NCI-H524 (cell line): ENCODE measurements at regions not wholly inside any gene's neighbourhood (a gene's known extent, or its start where the extent isn't known, plus 50 kb on each side); places are given as distances from the start of the nearest gene placed in this dataset.

ENCODE experiments used
- DNase-seq, 2 experiments: peaks; one replicate each; lab custom pipeline; 2025; lab: John Stamatoyannopoulos, UW

GRCh38 chr20:43863821-43864544, 50.7 kb upstream of the TOX2 start:
- no peak for DNase-seq

- DNase-seq = no peak
Measured at GRCh38 chr20:43863330-43863729, 51.3 kb upstream of the TOX2 start.

GRCh38 chr20:43862438-43862837, 52.2 kb upstream of the TOX2 start:
- no peak for DNase-seq

GRCh38 chr20:43859994-43860393, 54.7 kb upstream of the TOX2 start:
- DNase-seq = no peak

GRCh38 chr20:43857932-43858331, 56.7 kb upstream of the TOX2 start:
- no peak for DNase-seq

- no peak for DNase-seq
Measured at GRCh38 chr20:43857127-43857526, 57.5 kb upstream of the TOX2 start.

- no peak for DNase-seq
Measured at GRCh38 chr20:43855803-43856202, 58.8 kb upstream of the TOX2 start.

- no peak for DNase-seq
Measured at GRCh38 chr20:43853918-43854317, 60.7 kb upstream of the TOX2 start.

GRCh38 chr20:43853174-43853803, 61.4 kb upstream of the TOX2 start:
- no peak for DNase-seq

GRCh38 chr20:43849496-43850186, 65.0 kb upstream of the TOX2 start:
- DNase-seq = no peak

GRCh38 chr20:43846516-43846905, 68.1 kb upstream of the TOX2 start:
- DNase-seq = no peak

GRCh38 chr20:43844778-43845614, 69.7 kb upstream of the TOX2 start:
- DNase-seq = peak in 1 of 2 experiments; percentile 19

GRCh38 chr20:43843965-43844660, 70.5 kb upstream of the TOX2 start:
- DNase-seq = no peak

- no peak for DNase-seq
Measured at GRCh38 chr20:43843096-43843964, 71.3 kb upstream of the TOX2 start.

GRCh38 chr20:43842126-43843020, 72.3 kb upstream of the TOX2 start:
- DNase-seq = no peak

- DNase-seq = peak in 1 of 2 experiments; percentile 24
Measured at GRCh38 chr20:43840382-43841070, 74.1 kb upstream of the TOX2 start.

- no peak for DNase-seq
Measured at GRCh38 chr20:43839793-43840199, 74.9 kb upstream of the TOX2 start.

- DNase-seq = no peak
Measured at GRCh38 chr20:43838703-43839060, 76.0 kb upstream of the TOX2 start.
